Activated CD4-positive, alpha-beta memory T cell treated with anti-CD3 and anti-CD28 coated beads, Interleukin-2, amount 10 ng/mL, durations not matched to agents 7 days and 5 days (primary cell): ENCODE measurements at regions not wholly inside any gene's neighbourhood (a gene's known extent, or its start where the extent isn't known, plus 50 kb on each side); places are given as distances from the start of the nearest gene placed in this dataset.

Experiments
- CTCF ChIA-PET: fragments of 350-600 bp; sonication (Branson Sonifier 250); formaldehyde crosslinking; loops from one replicate; lab custom pipeline; 2021; ENCODE audit warnings: antibody characterized with exemption, inconsistent platforms; lab: Charles Lee
- POLR2A ChIA-PET: fragments of 350-600 bp; sonication (Branson Sonifier 250); formaldehyde crosslinking; loops from one replicate; lab custom pipeline; 2021; ENCODE audit warnings: antibody characterized with exemption; lab: Charles Lee
- DNase-seq: peaks from one replicate; pipeline ENCODE4 v3.0.0-alpha.2; 2020
- H3K27ac Mint-ChIP-seq: one replicate; pipeline ENCODE4 v1.8.0; 2021; ENCODE audit warnings: mild to moderate bottlenecking, mixed read lengths
- H3K27me3 Mint-ChIP-seq: one replicate; pipeline ENCODE4 v1.8.0; 2021; ENCODE audit warnings: mixed read lengths
- H3K36me3 Mint-ChIP-seq: one replicate; pipeline ENCODE4 v1.8.0; 2021; ENCODE audit warnings: low read depth, mixed read lengths
- H3K4me1 Mint-ChIP-seq: one replicate; pipeline ENCODE4 v1.8.0; 2021; ENCODE audit warnings: mixed read lengths
- H3K4me3 Mint-ChIP-seq: one replicate; pipeline ENCODE4 v1.8.0; 2021; ENCODE audit warnings: mild to moderate bottlenecking, mixed read lengths
- H3K9me3 Mint-ChIP-seq: one replicate; pipeline ENCODE4 v1.8.0; 2021; ENCODE audit warnings: mixed read lengths

DNA sequence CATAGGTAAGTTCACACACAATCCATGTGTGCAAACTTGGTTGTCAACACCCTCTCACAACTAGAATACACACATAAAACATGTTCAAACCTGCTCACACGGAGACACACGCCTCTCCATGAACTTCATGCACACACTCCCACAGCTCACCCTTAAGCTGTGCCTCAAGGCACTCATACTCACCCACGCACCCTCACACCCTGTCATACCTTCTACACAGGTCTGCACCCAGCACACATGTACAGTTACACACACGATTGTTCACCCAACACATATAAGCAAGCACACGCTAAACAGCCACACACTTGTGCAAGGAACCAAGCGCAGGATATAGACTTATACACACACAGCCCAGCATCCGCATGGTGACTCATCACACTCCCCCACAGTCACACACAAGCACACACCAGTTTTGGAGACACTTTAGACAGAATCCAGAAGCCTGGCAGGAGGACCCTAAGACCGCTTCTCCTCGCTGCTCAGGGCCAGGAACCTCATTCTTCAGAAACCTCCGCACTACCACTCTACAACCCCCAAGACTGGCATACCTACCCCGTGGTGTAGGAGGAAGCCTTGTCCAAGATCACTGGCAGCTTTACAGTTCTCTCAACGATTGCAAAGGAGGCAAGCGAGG, 58.7 kb upstream of the ZC3H12A start:
- no peak for DNase-seq
- Mint-ChIP-seq H3K9me3 (no peaks in the 10 kb centered on the region), H3K36me3 (no peaks in the 10 kb centered on the region), H3K27ac (no peak overlapping the region), H3K27me3 (peaks cover 6% of the 10 kb centered on the region), H3K4me3 (no peak overlapping the region), H3K4me1 (no peaks in the 10 kb centered on the region)
- POLR2A ChIA-PET = no interaction called here
- CTCF ChIA-PET = no interaction called here

DNA sequence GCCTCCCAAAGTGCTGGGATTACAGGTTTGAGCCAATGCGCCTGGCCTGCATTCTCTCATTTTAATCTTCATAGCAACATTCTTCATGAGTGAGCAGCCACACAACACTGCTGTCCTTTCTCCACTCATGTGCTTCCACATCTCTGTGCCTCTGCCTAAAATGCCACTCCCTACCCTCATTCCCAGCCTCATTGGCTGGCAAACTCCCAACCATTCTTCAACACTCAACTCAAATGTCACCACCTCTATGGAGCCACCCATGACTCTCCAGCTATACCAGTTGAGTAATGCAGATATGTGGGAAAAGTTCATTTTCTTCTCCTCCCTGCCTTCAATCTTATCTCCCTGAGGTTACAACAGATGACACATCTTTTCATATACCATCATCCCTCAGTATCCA, 53.9 kb upstream of the ZC3H12A start:
- Mint-ChIP-seq H3K36me3 (no peaks in the 10 kb centered on the region), H3K27ac (no peak overlapping the region), H3K4me1 (no peaks in the 10 kb centered on the region), H3K27me3 (peaks cover 11% of the 10 kb centered on the region), H3K9me3 (no peaks in the 10 kb centered on the region), H3K4me3 (no peak overlapping the region)
- POLR2A ChIA-PET = no interaction called here
- CTCF ChIA-PET = interaction anchor here (0.9 to 1.4 kb wide), 2 partner anchors 14 to 289 kb away, joined by 3 to 5 read pairs; no protein-coding TSS in a partner anchor
- DNase-seq = no peak

DNA sequence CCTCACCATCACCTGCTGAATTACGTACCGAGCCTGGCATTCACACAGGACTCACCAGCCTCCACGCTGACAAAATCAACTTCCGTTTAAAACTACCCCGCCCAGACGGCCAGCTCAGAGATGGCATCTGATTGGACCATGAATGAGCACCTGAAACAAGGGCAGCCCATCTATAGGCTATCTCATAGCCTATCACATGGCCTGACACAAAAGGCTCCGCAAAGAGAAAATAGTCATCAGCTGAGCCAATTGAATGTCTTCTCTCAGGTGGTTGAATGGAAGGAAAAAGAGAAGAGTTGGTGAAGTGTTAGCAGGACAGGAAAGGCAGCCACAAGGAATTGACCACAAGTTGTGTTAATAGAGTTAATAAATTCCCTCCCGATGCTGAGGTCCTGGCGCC, 50.6 kb upstream of the ZC3H12A start:
- Mint-ChIP-seq H3K4me3 (no peak overlapping the region), H3K4me1 (no peaks in the 10 kb centered on the region), H3K27ac (no peak overlapping the region), H3K36me3 (no peaks in the 10 kb centered on the region), H3K9me3 (no peaks in the 10 kb centered on the region), H3K27me3 (peaks cover 10% of the 10 kb centered on the region)
- CTCF ChIA-PET = interaction anchor here (1.9 kb wide), 1 partner anchor 10 kb away, joined by 7 read pairs; no protein-coding TSS in a partner anchor
- no peak for DNase-seq
- POLR2A ChIA-PET = no interaction called here

DNA sequence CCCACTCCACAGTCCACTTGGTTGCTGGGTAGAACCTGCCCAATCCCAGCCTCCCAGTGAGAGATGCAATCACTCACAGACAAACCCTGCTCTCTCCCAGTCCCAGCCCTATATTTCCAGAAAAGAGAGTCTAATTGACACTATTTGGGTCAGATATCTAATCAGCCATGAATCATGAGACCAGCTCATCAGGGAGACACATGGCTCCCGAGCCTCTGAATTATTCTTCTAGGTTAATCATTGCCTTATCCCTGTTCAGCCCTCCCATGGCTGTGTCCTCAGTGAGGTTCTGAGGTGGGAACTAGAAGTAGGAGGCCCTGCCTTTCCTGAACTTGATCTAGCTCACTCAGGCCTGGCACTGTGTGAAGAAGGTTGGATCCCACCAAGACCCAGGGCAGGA, 49.9 kb upstream of the ZC3H12A start:
- Mint-ChIP-seq H3K4me1 (no peaks in the 10 kb centered on the region), H3K27me3 (peaks cover 12% of the 10 kb centered on the region), H3K4me3 (no peak overlapping the region), H3K9me3 (no peaks in the 10 kb centered on the region), H3K36me3 (no peaks in the 10 kb centered on the region), H3K27ac (no peak overlapping the region)
- ChIA-PET CTCF (interaction anchor here (1.9 kb wide), 1 partner anchor 10 kb away, joined by 7 read pairs; no protein-coding TSS in a partner anchor), POLR2A (no interaction called here)
- DNase-seq = no peak
